ENCODE measurements at regions not wholly inside any gene's neighbourhood (a gene's known extent, or its start where the extent isn't known, plus 50 kb on each side); places are given as distances from the start of the nearest gene placed in this dataset.

DNA sequence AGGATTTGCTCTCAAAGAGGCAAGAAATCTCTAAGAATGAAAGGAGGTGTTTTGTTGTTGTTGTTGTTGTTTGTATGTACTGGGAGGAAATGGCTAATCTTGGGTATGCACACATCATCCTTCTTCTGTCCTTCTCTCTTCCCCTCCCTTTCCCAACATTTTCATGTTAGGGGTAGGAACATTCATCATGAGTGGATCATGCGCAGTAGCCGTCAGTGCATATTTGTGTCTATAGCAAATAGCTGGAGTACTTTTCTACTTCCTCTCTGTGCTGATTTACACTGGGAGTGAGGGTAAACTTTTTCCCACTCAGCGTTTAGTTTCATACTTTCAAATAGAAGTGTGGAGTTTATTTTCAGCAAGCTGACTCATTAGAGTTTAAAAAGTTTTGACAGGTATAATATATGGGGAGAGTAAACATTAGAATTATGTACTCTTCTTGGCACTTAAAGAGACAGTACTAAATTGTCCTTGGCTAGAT, 80.5 kb upstream of the PRKG1 start:
- Histone ChIP-seq H3K27ac (peak overlapping the region; percentile 79 to 90 (median 85)), H3K27me3 (no peaks in the 10 kb centered on the region), H3K36me3 (no peaks in the 10 kb centered on the region), H3K4me1 (peaks cover 0 to 36% (median 21%) of the 10 kb centered on the region in 4 donors), H3K4me3 (peak overlapping the region in 3 of 4 donors; percentile 76 to 83 (median 76)), H3K9me3 (no peaks in the 10 kb centered on the region)
- intact Hi-C loops (cut with DNase I) = no loop called here
- TF ChIP-seq, protein P1, sequence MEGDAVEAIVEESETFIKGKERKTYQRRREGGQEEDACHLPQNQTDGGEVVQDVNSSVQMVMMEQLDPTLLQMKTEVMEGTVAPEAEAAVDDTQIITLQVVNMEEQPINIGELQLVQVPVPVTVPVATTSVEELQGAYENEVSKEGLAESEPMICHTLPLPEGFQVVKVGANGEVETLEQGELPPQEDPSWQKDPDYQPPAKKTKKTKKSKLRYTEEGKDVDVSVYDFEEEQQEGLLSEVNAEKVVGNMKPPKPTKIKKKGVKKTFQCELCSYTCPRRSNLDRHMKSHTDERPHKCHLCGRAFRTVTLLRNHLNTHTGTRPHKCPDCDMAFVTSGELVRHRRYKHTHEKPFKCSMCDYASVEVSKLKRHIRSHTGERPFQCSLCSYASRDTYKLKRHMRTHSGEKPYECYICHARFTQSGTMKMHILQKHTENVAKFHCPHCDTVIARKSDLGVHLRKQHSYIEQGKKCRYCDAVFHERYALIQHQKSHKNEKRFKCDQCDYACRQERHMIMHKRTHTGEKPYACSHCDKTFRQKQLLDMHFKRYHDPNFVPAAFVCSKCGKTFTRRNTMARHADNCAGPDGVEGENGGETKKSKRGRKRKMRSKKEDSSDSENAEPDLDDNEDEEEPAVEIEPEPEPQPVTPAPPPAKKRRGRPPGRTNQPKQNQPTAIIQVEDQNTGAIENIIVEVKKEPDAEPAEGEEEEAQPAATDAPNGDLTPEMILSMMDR (IDR thresholded peaks at IDR 0.05) = no peak
- TF ChIP-seq POLR2AphosphoS5 (IDR thresholded peaks at IDR 0.05) = peak in 1 of 4 donors; percentile 57
- peak in 1 of 4 donors; percentile 52 for TF ChIP-seq EP300 (IDR thresholded peaks at IDR 0.05)
- DNase-seq = peak; percentile 65
- WGBS, 2 donors = 6 to 10% methylated on average over 3 of the region's 3 CpGs

DNA sequence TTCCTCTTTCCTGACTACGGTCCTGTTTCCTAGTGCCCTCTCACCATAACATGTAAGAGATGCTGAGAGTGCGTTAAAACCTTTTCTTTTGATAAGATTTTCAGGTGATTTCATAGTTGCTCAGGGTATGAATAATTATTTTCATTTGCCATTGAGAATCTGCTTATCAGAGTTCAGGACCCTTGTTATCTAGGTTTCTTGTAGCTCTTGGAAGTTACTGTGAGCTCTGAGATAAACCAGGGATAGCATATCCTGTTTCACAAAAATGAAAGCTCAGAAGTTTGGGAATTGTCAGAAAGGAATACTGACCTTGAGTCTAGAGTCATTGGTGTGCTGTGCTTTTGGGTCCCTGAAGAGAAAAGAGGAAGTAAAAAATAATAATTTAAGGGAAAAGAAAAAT, 76.8 kb upstream of the PRKG1 start:
- H3K4me1 ChIP-seq = peaks cover 0 to 22% (median 14%) of the 10 kb centered on the region in 4 donors
- DNase-seq = no peak
- no peak for TF ChIP-seq POLR2A (IDR thresholded peaks at IDR 0.05)
- TF ChIP-seq, protein P1 (IDR thresholded peaks at IDR 0.05) = no peak
- TF ChIP-seq EP300 (IDR thresholded peaks at IDR 0.05) = no peak
- no peak for TF ChIP-seq POLR2AphosphoS5 (IDR thresholded peaks at IDR 0.05)
- 88 to 92% methylated on average over 2 of the region's 2 CpGs for WGBS, 2 donors
- no peaks in the 10 kb centered on the region for H3K36me3 ChIP-seq
- H3K9me3 ChIP-seq = no peaks in the 10 kb centered on the region
- H3K4me3 ChIP-seq = no peak overlapping the region
- no peaks in the 10 kb centered on the region for H3K27me3 ChIP-seq
- intact Hi-C loops (cut with DNase I) = no loop called here
- H3K27ac ChIP-seq = no peak overlapping the region

DNA sequence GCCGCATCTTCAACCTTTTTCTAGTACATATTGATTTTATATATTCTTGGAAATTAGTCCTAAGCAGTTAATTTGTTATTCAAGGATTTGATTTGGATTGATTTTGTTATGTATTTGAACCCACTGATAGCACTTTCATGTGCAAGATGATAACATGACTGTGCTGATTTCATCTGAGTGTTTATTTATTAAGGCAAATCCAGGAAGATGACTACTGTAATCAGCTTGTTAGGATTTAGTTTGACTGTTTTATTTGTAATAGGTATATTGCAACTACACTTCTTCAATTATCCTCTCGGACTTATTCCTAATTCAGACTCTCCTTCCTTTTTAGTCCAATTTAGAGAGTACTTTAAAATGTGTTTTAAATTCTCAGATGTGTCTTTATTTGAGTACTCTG, 75.1 kb upstream of the PRKG1 start:
- Histone ChIP-seq H3K27me3 (no peaks in the 10 kb centered on the region), H3K36me3 (no peaks in the 10 kb centered on the region), H3K4me3 (no peak overlapping the region), H3K27ac (no peak overlapping the region), H3K9me3 (no peaks in the 10 kb centered on the region), H3K4me1 (peaks cover 0 to 5% (median 0%) of the 10 kb centered on the region in 4 donors)
- WGBS, 2 donors = 90 to 95% methylated on average over 2 of the region's 2 CpGs
- intact Hi-C loops (cut with DNase I) = no loop called here
- TF ChIP-seq POLR2A (IDR thresholded peaks at IDR 0.05) (no peak), POLR2AphosphoS5 (IDR thresholded peaks at IDR 0.05) (no peak), EP300 (IDR thresholded peaks at IDR 0.05) (no peak)
- TF ChIP-seq, protein P1 (IDR thresholded peaks at IDR 0.05) = no peak
- no peak for DNase-seq

DNA sequence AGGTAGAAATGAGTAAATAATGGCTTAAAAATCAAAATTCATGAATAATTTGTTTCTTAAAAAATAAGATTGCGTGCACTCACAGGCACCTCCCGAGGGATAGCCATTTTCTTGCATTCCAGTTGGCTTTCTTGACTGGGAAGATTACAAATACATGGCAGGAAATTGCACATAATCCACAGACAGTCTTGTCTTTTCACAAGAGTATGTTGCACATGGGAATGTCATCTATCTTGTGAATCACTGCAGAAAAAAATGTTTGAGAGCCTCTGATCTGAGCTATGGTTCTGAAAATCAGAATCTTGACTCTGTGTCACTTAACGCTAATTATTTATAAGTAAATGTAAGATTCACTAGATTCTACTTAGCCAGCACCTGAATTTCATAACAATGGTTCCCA, 74.1 kb upstream of the PRKG1 start:
- no peak for DNase-seq
- intact Hi-C loops (cut with DNase I) = loop anchor here (5.0 kb wide), 1 partner anchor 1487 kb away; no protein-coding TSS in a partner anchor
- no peaks in the 10 kb centered on the region for H3K4me1 ChIP-seq
- H3K36me3 ChIP-seq = no peaks in the 10 kb centered on the region
- no peaks in the 10 kb centered on the region for H3K27me3 ChIP-seq
- TF ChIP-seq POLR2A (IDR thresholded peaks at IDR 0.05) (no peak), POLR2AphosphoS5 (IDR thresholded peaks at IDR 0.05) (no peak), EP300 (IDR thresholded peaks at IDR 0.05) (no peak)
- TF ChIP-seq, protein P1 (IDR thresholded peaks at IDR 0.05) = no peak
- no peak overlapping the region for H3K4me3 ChIP-seq
- H3K27ac ChIP-seq = peak overlapping the region in 1 of 4 donors; percentile 28
- WGBS, 2 donors = 88 to 91% methylated on average over 3 of the region's 3 CpGs
- no peaks in the 10 kb centered on the region for H3K9me3 ChIP-seq

DNA sequence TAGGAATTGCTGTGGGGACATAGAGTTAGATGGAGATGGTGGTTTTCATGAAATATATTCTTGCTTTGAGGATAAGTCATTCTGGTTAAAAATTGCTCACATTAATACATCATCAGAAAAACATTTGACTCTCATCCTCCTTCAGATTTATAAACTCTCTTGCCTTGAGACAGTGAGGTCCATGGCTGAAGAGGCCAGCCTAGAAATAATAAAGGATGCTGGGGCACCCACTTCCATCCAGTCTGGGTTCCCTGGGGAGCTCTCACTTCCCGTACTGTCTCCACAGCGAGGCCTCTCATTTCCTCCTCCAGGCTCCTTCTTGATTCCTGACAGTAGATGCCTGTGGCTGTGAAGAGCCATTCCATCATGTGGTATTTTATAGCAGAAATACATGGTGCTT, 73.3 kb upstream of the PRKG1 start:
- Histone ChIP-seq H3K4me1 (no peaks in the 10 kb centered on the region), H3K9me3 (no peaks in the 10 kb centered on the region), H3K4me3 (no peak overlapping the region), H3K27me3 (no peaks in the 10 kb centered on the region), H3K36me3 (no peaks in the 10 kb centered on the region), H3K27ac (peak overlapping the region in 1 of 4 donors; percentile 28)
- intact Hi-C loops (cut with DNase I) = loop anchor here (5.0 kb wide), 1 partner anchor 1486 kb away; no protein-coding TSS in a partner anchor
- DNase-seq = no peak
- TF ChIP-seq POLR2A (IDR thresholded peaks at IDR 0.05) (no peak), POLR2AphosphoS5 (IDR thresholded peaks at IDR 0.05) (no peak), EP300 (IDR thresholded peaks at IDR 0.05) (no peak)
- TF ChIP-seq, protein P1 (IDR thresholded peaks at IDR 0.05) = no peak
- WGBS, 2 donors = 84 to 91% methylated on average over 2 of the region's 2 CpGs

All from sigmoid colon (tissue), 6 donors.